A549 (cell line): ENCODE measurements at regions not wholly inside any gene's neighbourhood (a gene's known extent, or its start where the extent isn't known, plus 50 kb on each side); places are given as distances from the start of the nearest gene placed in this dataset.

Experiments used
- ATAC-seq, 2 experiments: fragments of 200-7000 bp in 1 of 2; fragments of >200 bp in 1 of 2; cut with Nextera tagmentation in 1 of 2; cut with Tn5 transposase in 1 of 2; 3 replicates each; pipeline versions ENCODE4 v1.8.0 to v1.9.1; 2018 to 2020; ENCODE audit warnings: mild to moderate bottlenecking in 1 of 2, moderate library complexity in 1 of 2
- CTCF ChIA-PET: fragments of 300-600 bp; sonication (Branson Sonifier 250); formaldehyde crosslinking; extraction: SDS; loops from one replicate; lab custom pipeline; 2021; ENCODE audit warnings: antibody characterized with exemption, inconsistent platforms; lab: Yijun Ruan, JAX
- POLR2A ChIA-PET: fragments of 350-600 bp; formaldehyde crosslinking; extraction: SDS; loops from one replicate; lab custom pipeline; 2021; ENCODE audit warnings: antibody characterized with exemption, inconsistent platforms; lab: Yijun Ruan, JAX
- DNase-seq, 2 experiments: peaks; one replicate each; pipeline versions ENCODE4 v3.0.0 to v3.0.0-alpha.2; 2011 to 2016; ENCODE audit warnings: low read depth in 1 of 2, low spot score in 1 of 2
- FAIRE-seq: peaks from 2 replicates; lab custom pipeline; 2011; peaks lifted over from hg19 to GRCh38; lab: Jason Lieb, UNC
- H3K27ac ChIP-seq, 2 experiments: fragments of >200 bp; sonication (Bioruptor Twin); formaldehyde crosslinking; 3 replicates each; pipeline ENCODE4 v1.5.1; 2016 to 2017
- H3K4me1 ChIP-seq: fragments of >200 bp; sonication (Bioruptor Twin); formaldehyde crosslinking; 3 replicates; pipeline ENCODE4 v1.6.1; 2016
- H3K4me2 ChIP-seq: fragments of >200 bp; sonication (Bioruptor Twin); formaldehyde crosslinking; 3 replicates; pipeline ENCODE4 v1.6.1; 2016
- H3K4me3 ChIP-seq: fragments of >200 bp; sonication (Bioruptor Twin); formaldehyde crosslinking; 3 replicates; pipeline ENCODE4 v1.5.1; 2016
- H3K9me3 ChIP-seq: fragments of >200 bp; sonication (Bioruptor Twin); formaldehyde crosslinking; 3 replicates; pipeline ENCODE4 v1.6.1; 2016
- CEBPB ChIP-seq, 2 experiments: fragments of >200 bp in 1 of 2; sonication (Bioruptor Twin) in 1 of 2; formaldehyde crosslinking in 1 of 2; IDR thresholded peaks; 2 replicates each; pipeline ENCODE4 v1.6.1; 2012 to 2016
- CHD4 ChIP-seq: fragments of 200-600 bp; sonication (generic); IDR thresholded peaks from 2 replicates; pipeline ENCODE4 v1.6.1; 2016; ENCODE audit warnings: antibody characterized with exemption, mild to moderate bottlenecking, borderline replicate concordance
- EHMT2 ChIP-seq: fragments of 200-600 bp; sonication (generic); IDR thresholded peaks from 2 replicates; pipeline ENCODE4 v1.6.1; 2016; ENCODE audit warnings: antibody characterized with exemption, low read depth, mild to moderate bottlenecking, moderate library complexity
- FOSB ChIP-seq: fragments of 250-450 bp; sonication (Bioruptor Pico); IDR thresholded peaks from 2 replicates; pipeline ENCODE4 v1.5.0; 2020; ENCODE audit warnings: mild to moderate bottlenecking, moderate library complexity
- HDAC2 ChIP-seq: fragments of 200-600 bp; sonication (generic); IDR thresholded peaks from 2 replicates; pipeline ENCODE4 v1.6.1; 2016
- JUN ChIP-seq, 2 experiments: fragments of >200 bp; sonication (Bioruptor Twin); formaldehyde crosslinking; IDR thresholded peaks; 2 replicates in 1 of 2; 3 replicates in 1 of 2; pipeline ENCODE4 v1.6.1; 2016 to 2017
- KDM5A ChIP-seq: fragments of 200-600 bp; sonication (generic); IDR thresholded peaks from 2 replicates; pipeline ENCODE4 v1.6.1; 2016; ENCODE audit warnings: antibody characterized with exemption, mild to moderate bottlenecking
- NPAS2 ChIP-seq: fragments of 250-450 bp; sonication (Bioruptor Pico); IDR thresholded peaks from 2 replicates; pipeline ENCODE4 v1.8.0; 2022; ENCODE audit warnings: mild to moderate bottlenecking, moderate library complexity, borderline replicate concordance
- RCOR1 ChIP-seq: fragments of 150-350 bp; IDR thresholded peaks from 2 replicates; pipeline ENCODE4 v1.6.1; 2014; ENCODE audit warnings: antibody characterized with exemption, low read length, low read depth
- RFX5 ChIP-seq: fragments of 450-650 bp; IDR thresholded peaks from 2 replicates; pipeline ENCODE4 v1.7.1; 2014; ENCODE audit warnings: antibody characterized with exemption, mild to moderate bottlenecking, moderate library complexity
- SMC3 ChIP-seq: fragments of >200 bp; sonication (Bioruptor Twin); formaldehyde crosslinking; IDR thresholded peaks from 3 replicates; pipeline ENCODE4 v1.6.1; 2018; ENCODE audit warnings: inconsistent platforms
- SREBF2 ChIP-seq: fragments of 450-650 bp; IDR thresholded peaks from 2 replicates; pipeline ENCODE4 v1.6.1; 2014; ENCODE audit warnings: mild to moderate bottlenecking, moderate library complexity
- ZC3H11A ChIP-seq: fragments of 450-650 bp; IDR thresholded peaks from 2 replicates; pipeline ENCODE4 v1.6.1; 2014; ENCODE audit warnings: antibody characterized with exemption, mild to moderate bottlenecking
- WGBS: methylation state at CpG from one replicate; pipeline ENCODE4 v1.1.6; 2017; ENCODE audit errors: missing lambda C conversion rate; 5-methylcytosine and 5-hydroxymethylcytosine counted together
- TF ChIP-seq, protein P1 (sequence below): fragments of >200 bp; sonication (Bioruptor Twin); formaldehyde crosslinking; IDR thresholded peaks from 3 replicates; pipeline ENCODE4 v1.6.1; 2016
- TF ChIP-seq, protein P2 (sequence below): fragments of 200-600 bp; sonication (generic); IDR thresholded peaks from 2 replicates; pipeline ENCODE4 v1.6.1; 2016; ENCODE audit warnings: antibody characterized with exemption, mild to moderate bottlenecking, moderate library complexity
- TF ChIP-seq, protein P3 (sequence below): fragments of >200 bp; sonication (Bioruptor Twin); formaldehyde crosslinking; IDR thresholded peaks from 2 replicates; pipeline ENCODE4 v1.6.1; 2016
- TF ChIP-seq, protein P4 (sequence below): fragments of >200 bp; sonication (Bioruptor Twin); formaldehyde crosslinking; IDR thresholded peaks from 3 replicates; pipeline ENCODE4 v1.5.1; 2016
- TF ChIP-seq, protein P5 (sequence below): IDR thresholded peaks from 2 replicates; pipeline ENCODE4 v1.6.1; 2012
- TF ChIP-seq, protein P6 (sequence below): fragments of 250-450 bp; sonication (Bioruptor Pico); IDR thresholded peaks from 2 replicates; pipeline ENCODE4 v1.5.0; 2021; ENCODE audit warnings: mild to moderate bottlenecking, moderate library complexity, borderline replicate concordance

DNA sequence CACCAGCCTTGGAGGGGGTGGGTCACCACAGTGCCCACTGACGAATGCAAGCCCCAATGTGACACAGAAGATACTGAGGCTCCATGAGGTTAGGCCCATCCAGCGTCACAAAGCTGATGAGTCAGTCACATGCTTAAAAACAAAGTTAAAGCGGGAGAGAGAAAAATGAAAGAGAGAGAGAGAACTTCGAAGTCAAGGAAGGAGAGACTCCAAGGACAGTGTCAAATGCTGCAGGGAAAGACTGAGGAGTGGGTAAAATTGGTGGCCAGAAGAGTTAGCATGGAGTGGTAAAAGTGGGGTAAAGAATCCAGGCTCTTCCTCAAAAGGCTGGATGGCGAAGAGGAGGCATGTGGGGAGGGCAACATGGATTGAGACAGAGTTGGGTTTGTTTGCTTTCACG is 201.9 kb upstream of the CCDC150 start:
- Histone ChIP-seq H3K27ac (no peak overlapping the region), H3K4me3 (no peak overlapping the region), H3K9me3 (no peaks in the 10 kb centered on the region), H3K4me2 (no peak overlapping the region), H3K4me1 (no peaks in the 10 kb centered on the region)
- FAIRE-seq (no peak), ATAC-seq (no peak), DNase-seq (no peak)
- TF ChIP-seq RCOR1 (no peak), CHD4 (no peak), CEBPB (IDR thresholded peaks at IDR 0.05) (no peak), SREBF2 (no peak)
- TF ChIP-seq, protein P1, sequence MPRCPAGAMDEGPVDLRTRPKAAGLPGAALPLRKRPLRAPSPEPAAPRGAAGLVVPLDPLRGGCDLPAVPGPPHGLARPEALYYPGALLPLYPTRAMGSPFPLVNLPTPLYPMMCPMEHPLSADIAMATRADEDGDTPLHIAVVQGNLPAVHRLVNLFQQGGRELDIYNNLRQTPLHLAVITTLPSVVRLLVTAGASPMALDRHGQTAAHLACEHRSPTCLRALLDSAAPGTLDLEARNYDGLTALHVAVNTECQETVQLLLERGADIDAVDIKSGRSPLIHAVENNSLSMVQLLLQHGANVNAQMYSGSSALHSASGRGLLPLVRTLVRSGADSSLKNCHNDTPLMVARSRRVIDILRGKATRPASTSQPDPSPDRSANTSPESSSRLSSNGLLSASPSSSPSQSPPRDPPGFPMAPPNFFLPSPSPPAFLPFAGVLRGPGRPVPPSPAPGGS = no peak
- TF ChIP-seq, protein P2, sequence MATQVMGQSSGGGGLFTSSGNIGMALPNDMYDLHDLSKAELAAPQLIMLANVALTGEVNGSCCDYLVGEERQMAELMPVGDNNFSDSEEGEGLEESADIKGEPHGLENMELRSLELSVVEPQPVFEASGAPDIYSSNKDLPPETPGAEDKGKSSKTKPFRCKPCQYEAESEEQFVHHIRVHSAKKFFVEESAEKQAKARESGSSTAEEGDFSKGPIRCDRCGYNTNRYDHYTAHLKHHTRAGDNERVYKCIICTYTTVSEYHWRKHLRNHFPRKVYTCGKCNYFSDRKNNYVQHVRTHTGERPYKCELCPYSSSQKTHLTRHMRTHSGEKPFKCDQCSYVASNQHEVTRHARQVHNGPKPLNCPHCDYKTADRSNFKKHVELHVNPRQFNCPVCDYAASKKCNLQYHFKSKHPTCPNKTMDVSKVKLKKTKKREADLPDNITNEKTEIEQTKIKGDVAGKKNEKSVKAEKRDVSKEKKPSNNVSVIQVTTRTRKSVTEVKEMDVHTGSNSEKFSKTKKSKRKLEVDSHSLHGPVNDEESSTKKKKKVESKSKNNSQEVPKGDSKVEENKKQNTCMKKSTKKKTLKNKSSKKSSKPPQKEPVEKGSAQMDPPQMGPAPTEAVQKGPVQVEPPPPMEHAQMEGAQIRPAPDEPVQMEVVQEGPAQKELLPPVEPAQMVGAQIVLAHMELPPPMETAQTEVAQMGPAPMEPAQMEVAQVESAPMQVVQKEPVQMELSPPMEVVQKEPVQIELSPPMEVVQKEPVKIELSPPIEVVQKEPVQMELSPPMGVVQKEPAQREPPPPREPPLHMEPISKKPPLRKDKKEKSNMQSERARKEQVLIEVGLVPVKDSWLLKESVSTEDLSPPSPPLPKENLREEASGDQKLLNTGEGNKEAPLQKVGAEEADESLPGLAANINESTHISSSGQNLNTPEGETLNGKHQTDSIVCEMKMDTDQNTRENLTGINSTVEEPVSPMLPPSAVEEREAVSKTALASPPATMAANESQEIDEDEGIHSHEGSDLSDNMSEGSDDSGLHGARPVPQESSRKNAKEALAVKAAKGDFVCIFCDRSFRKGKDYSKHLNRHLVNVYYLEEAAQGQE = no peak
- TF ChIP-seq, protein P3, sequence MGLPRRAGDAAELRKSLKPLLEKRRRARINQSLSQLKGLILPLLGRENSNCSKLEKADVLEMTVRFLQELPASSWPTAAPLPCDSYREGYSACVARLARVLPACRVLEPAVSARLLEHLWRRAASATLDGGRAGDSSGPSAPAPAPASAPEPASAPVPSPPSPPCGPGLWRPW = no peak
- CTCF ChIA-PET = interaction anchor here (1.3 kb wide), 1 partner anchor 15 kb away, joined by 4 read pairs; no protein-coding TSS in a partner anchor
- 69% methylated on average over 6 of the region's 6 CpGs for WGBS
- POLR2A ChIA-PET = no interaction called here

DNA sequence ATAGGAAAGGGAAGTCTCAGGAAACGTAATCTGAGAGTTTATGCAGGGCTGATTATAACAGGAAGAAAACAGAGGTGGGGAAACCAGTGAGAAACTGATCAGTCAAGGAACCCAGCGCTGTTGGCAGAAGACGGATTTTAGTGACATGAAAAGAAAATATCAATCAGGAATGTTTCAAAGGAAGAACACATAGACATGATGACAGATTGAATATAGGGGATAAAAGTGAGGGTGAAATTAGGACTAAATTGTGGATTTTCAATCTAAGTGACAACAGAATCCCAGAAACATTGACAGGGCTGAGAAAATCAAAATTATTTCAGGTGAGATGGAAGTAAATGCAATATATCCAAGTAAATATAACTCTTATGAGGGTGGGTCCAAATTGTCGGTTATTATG is 199.8 kb upstream of the CCDC150 start:
- DNase-seq (no peak), FAIRE-seq (no peak), ATAC-seq (no peak)
- 84% methylated on average over 4 of the region's 4 CpGs for WGBS
- H3K4me3 ChIP-seq = no peak overlapping the region
- POLR2A ChIA-PET = no interaction called here
- H3K9me3 ChIP-seq = no peaks in the 10 kb centered on the region
- H3K4me1 ChIP-seq = no peaks in the 10 kb centered on the region
- TF ChIP-seq HDAC2 = no peak
- no peak for TF ChIP-seq SMC3
- no peak for TF ChIP-seq KDM5A
- TF ChIP-seq, protein P4, sequence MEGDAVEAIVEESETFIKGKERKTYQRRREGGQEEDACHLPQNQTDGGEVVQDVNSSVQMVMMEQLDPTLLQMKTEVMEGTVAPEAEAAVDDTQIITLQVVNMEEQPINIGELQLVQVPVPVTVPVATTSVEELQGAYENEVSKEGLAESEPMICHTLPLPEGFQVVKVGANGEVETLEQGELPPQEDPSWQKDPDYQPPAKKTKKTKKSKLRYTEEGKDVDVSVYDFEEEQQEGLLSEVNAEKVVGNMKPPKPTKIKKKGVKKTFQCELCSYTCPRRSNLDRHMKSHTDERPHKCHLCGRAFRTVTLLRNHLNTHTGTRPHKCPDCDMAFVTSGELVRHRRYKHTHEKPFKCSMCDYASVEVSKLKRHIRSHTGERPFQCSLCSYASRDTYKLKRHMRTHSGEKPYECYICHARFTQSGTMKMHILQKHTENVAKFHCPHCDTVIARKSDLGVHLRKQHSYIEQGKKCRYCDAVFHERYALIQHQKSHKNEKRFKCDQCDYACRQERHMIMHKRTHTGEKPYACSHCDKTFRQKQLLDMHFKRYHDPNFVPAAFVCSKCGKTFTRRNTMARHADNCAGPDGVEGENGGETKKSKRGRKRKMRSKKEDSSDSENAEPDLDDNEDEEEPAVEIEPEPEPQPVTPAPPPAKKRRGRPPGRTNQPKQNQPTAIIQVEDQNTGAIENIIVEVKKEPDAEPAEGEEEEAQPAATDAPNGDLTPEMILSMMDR = no peak
- no peak for TF ChIP-seq JUN (IDR thresholded peaks at IDR 0.05)
- TF ChIP-seq RFX5 = no peak
- TF ChIP-seq NPAS2 = no peak
- TF ChIP-seq ZC3H11A = no peak
- no peak for TF ChIP-seq EHMT2
- CTCF ChIA-PET = no interaction called here
- no peak overlapping the region for H3K4me2 ChIP-seq
- no peak overlapping the region for H3K27ac ChIP-seq

DNA sequence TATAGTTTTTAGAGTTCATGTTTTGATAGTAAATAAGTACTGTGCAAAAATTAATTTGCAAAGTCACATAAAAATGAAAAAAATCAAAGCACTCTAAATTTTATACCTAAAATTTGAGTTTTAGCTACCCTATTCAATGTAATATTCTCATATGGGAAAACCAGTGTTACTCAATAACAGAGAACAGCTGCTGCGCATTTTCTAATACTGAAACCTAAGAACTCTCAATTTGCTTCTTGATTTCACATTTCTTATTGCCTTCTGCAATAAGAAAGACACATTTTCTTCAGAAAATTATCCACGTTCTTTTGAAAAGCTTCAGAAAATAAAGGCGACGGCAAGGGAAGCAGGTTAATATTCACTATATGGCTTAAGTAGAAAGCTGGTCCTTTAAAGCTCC is 199.1 kb upstream of the CCDC150 start:
- 90% methylated on average over 4 of the region's 4 CpGs for WGBS
- Histone ChIP-seq H3K27ac (no peak overlapping the region), H3K4me1 (no peaks in the 10 kb centered on the region), H3K4me2 (no peak overlapping the region), H3K4me3 (no peak overlapping the region), H3K9me3 (no peaks in the 10 kb centered on the region)
- POLR2A ChIA-PET = no interaction called here
- TF ChIP-seq CEBPB (IDR thresholded peaks at IDR 0.05) = no peak
- TF ChIP-seq, protein P5, sequence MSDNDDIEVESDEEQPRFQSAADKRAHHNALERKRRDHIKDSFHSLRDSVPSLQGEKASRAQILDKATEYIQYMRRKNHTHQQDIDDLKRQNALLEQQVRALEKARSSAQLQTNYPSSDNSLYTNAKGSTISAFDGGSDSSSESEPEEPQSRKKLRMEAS = no peak
- TF ChIP-seq CHD4 = no peak
- TF ChIP-seq, protein P6, sequence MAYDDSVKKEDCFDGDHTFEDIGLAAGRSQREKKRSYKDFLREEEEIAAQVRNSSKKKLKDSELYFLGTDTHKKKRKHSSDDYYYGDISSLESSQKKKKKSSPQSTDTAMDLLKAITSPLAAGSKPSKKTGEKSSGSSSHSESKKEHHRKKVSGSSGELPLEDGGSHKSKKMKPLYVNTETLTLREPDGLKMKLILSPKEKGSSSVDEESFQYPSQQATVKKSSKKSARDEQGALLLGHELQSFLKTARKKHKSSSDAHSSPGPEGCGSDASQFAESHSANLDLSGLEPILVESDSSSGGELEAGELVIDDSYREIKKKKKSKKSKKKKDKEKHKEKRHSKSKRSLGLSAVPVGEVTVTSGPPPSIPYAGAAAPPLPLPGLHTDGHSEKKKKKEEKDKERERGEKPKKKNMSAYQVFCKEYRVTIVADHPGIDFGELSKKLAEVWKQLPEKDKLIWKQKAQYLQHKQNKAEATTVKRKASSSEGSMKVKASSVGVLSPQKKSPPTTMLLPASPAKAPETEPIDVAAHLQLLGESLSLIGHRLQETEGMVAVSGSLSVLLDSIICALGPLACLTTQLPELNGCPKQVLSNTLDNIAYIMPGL = no peak
- no peak for TF ChIP-seq FOSB
- CTCF ChIA-PET = no interaction called here
- FAIRE-seq (no peak), ATAC-seq (no peak), DNase-seq (no peak)
